Inferior parietal cortex (tissue), 1 donor: ENCODE measurements at regions not wholly inside any gene's neighbourhood (a gene's known extent, or its start where the extent isn't known, plus 50 kb on each side); places are given as distances from the start of the nearest gene placed in this dataset.

Source experiments
- DNase-seq: peaks from one replicate; pipeline ENCODE4 v3.0.0-alpha.2; 2016; ENCODE audit errors: extremely low spot score

GRCh38 chr14:71666571-71667145 is 265.6 kb upstream of the RGS6 start:
- no peak for DNase-seq

GRCh38 chr14:71668186-71668912 is 263.9 kb upstream of the RGS6 start:
- no peak for DNase-seq

GRCh38 chr14:71672596-71672995 is 259.6 kb upstream of the RGS6 start:
- no peak for DNase-seq

GRCh38 chr14:71675126-71675899 is 256.9 kb upstream of the RGS6 start:
- DNase-seq: no peak

- no peak for DNase-seq
Observed at GRCh38 chr14:71675900-71676287, 256.3 kb upstream of the RGS6 start.

- no peak for DNase-seq
Observed at GRCh38 chr14:71680736-71681387, 251.4 kb upstream of the RGS6 start.

GRCh38 chr14:71682337-71682736 is 249.9 kb upstream of the RGS6 start:
- DNase-seq: no peak

- no peak for DNase-seq
Observed at GRCh38 chr14:71684323-71684722, 247.9 kb upstream of the RGS6 start.

- DNase-seq: no peak
Observed at GRCh38 chr14:71686677-71687076, 245.6 kb upstream of the RGS6 start.

GRCh38 chr14:71687166-71687831 is 244.9 kb upstream of the RGS6 start:
- DNase-seq: no peak

- no peak for DNase-seq
Observed at GRCh38 chr14:71688576-71688975, 243.7 kb upstream of the RGS6 start.

GRCh38 chr14:71690478-71690877 is 241.8 kb upstream of the RGS6 start:
- DNase-seq: no peak

- peak; percentile 55 for DNase-seq
Observed at GRCh38 chr14:71692496-71692895, 239.7 kb upstream of the RGS6 start.

- DNase-seq: no peak
Observed at GRCh38 chr14:71693381-71693780, 238.8 kb upstream of the RGS6 start.

GRCh38 chr14:71694591-71695530 is 237.4 kb upstream of the RGS6 start:
- peak; percentile 48 for DNase-seq

GRCh38 chr14:71695611-71696350 is 236.4 kb upstream of the RGS6 start:
- no peak for DNase-seq

GRCh38 chr14:71698027-71698426 is 234.2 kb upstream of the RGS6 start:
- DNase-seq: no peak

- DNase-seq: no peak
Observed at GRCh38 chr14:71698673-71699072, 233.6 kb upstream of the RGS6 start.

- DNase-seq: no peak
Observed at GRCh38 chr14:71701990-71702389, 230.2 kb upstream of the RGS6 start.

GRCh38 chr14:71702786-71703185 is 229.4 kb upstream of the RGS6 start:
- no peak for DNase-seq
